ENCODE measurements at regions not wholly inside any gene's neighbourhood (a gene's known extent, or its start where the extent isn't known, plus 50 kb on each side); places are given as distances from the start of the nearest gene placed in this dataset.

DNA sequence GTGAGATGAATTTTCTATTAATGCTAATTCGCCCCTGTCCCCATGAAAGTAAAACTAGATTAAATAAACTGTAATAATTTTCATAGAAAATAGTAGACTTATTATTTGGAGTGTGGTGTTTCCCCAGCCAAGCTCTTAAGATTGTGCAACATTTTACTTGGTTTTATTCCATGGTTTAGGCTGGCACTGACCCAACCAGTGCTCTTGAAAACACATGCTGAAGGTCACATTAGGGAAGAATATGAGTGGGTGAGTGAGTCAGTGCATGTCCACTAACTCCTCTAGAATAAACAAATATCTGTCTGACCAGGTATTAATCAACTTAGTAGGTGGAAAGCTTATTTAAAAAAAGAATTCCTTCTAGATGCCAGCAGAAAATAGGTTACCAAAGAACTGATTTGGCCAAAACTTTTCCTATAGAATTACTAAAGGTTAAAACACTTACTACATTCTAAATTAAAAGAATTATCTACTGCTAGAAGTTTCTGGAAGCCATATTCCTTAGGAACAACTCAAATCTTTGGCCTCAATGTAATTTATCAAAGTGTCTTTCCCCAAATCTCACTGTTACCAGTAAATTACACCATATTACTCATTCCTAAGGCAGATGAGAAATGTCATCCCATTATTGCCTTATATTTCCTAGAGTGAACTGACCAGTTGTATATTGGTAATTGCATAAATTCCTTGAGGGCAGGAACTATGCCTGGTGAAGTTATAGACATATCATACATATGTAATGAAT is 89.7 kb upstream of the RGS1 start:
- H3K4me3 ChIP-seq (ENCODE audit: low read depth, low read length) = no peak overlapping the region
- no peaks in the 10 kb centered on the region for H3K9me3 ChIP-seq (ENCODE audit: control insufficient read depth, insufficient read depth, low read depth, low read length)
- ChIA-PET POLR2A (no interaction called here), CTCF (no interaction called here)
- H3K36me3 ChIP-seq (ENCODE audit: control insufficient read depth in 2 of 2, insufficient read depth in 1 of 2, low read length in 2 of 2) = no peaks in the 10 kb centered on the region
- no peak overlapping the region for H3K27ac ChIP-seq (ENCODE audit: extremely low read depth, low read depth, low read length)
- H3K4me1 ChIP-seq (ENCODE audit: control insufficient read depth, insufficient read depth, low read length) = no peaks in the 10 kb centered on the region
- TF ChIP-seq, protein P1, sequence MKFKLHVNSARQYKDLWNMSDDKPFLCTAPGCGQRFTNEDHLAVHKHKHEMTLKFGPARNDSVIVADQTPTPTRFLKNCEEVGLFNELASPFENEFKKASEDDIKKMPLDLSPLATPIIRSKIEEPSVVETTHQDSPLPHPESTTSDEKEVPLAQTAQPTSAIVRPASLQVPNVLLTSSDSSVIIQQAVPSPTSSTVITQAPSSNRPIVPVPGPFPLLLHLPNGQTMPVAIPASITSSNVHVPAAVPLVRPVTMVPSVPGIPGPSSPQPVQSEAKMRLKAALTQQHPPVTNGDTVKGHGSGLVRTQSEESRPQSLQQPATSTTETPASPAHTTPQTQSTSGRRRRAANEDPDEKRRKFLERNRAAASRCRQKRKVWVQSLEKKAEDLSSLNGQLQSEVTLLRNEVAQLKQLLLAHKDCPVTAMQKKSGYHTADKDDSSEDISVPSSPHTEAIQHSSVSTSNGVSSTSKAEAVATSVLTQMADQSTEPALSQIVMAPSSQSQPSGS (tag by site-specific recombination; IDR thresholded peaks at IDR 0.05; ENCODE audit: low read depth) = no peak
- TF ChIP-seq IKZF3 (tag by site-specific recombination; IDR thresholded peaks at IDR 0.05) = no peak
- no peak for TF ChIP-seq ZNF19 (tag by site-specific recombination; IDR thresholded peaks at IDR 0.05; ENCODE audit: low read depth)
- no peak for TF ChIP-seq ZNF155 (tag by site-specific recombination; IDR thresholded peaks at IDR 0.05)
- TF ChIP-seq MYNN (tag by site-specific recombination; IDR thresholded peaks at IDR 0.05; ENCODE audit: borderline replicate concordance) = no peak
- no peak for TF ChIP-seq PRDM1 (tag by site-specific recombination; IDR thresholded peaks at IDR 0.05)
- no peak for TF ChIP-seq ZBTB8A (tag by site-specific recombination; IDR thresholded peaks at IDR 0.05)

DNA sequence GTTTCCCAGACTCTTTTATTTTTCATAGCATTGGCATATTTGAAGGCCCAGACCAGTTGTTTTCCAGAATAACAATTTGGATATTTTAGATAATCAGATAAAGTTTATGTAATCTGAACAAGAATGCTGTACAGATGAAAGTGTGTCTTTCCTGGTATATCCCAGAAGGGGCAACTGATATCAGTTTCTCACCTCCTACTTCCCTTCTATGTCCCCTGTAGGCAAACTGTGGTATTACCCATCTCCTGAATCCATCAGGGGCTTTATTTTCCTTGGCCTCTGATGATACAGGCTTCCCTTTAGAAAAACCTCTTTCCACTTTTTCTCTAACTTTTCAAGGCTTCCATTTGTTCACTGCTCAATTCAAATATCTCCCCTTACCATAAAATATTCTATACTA is 87.5 kb upstream of the RGS1 start:
- no peak overlapping the region for H3K27ac ChIP-seq (ENCODE audit: extremely low read depth, low read depth, low read length)
- no peaks in the 10 kb centered on the region for H3K36me3 ChIP-seq (ENCODE audit: control insufficient read depth in 2 of 2, insufficient read depth in 1 of 2, low read length in 2 of 2)
- no peaks in the 10 kb centered on the region for H3K9me3 ChIP-seq (ENCODE audit: control insufficient read depth, insufficient read depth, low read depth, low read length)
- TF ChIP-seq KLF16 (tag by site-specific recombination; IDR thresholded peaks at IDR 0.05) = no peak
- TF ChIP-seq, protein P2, sequence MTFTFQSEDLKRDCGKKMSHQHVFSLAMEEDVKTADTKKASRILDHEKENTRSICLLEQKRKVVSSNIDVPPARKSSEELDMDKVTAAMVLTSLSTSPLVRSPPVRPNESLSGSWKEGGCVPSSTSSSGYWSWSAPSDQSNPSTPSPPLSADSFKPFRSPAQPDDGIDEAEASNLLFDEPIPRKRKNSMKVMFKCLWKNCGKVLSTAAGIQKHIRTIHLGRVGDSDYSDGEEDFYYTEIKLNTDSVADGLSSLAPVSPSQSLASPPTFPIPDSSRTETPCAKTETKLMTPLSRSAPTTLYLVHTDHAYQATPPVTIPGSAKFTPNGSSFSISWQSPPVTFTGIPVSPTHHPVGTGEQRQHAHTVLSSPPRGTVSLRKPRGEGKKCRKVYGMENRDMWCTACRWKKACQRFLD (tag by site-specific recombination; IDR thresholded peaks at IDR 0.05) = no peak
- TF ChIP-seq, protein P3, sequence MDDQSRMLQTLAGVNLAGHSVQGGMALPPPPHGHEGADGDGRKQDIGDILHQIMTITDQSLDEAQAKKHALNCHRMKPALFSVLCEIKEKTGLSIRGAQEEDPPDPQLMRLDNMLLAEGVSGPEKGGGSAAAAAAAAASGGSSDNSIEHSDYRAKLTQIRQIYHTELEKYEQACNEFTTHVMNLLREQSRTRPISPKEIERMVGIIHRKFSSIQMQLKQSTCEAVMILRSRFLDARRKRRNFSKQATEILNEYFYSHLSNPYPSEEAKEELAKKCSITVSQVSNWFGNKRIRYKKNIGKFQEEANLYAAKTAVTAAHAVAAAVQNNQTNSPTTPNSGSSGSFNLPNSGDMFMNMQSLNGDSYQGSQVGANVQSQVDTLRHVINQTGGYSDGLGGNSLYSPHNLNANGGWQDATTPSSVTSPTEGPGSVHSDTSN (CRISPR knock-in tag; IDR thresholded peaks at IDR 0.05) = no peak
- no peak for TF ChIP-seq HOXD13 (CRISPR knock-in tag; IDR thresholded peaks at IDR 0.05; ENCODE audit: borderline replicate concordance)
- no peak for TF ChIP-seq TCF7L2 (IDR thresholded peaks at IDR 0.05; ENCODE audit: borderline replicate concordance, low read depth, low read length)
- no peak for TF ChIP-seq GFI1B (tag by site-specific recombination; IDR thresholded peaks at IDR 0.05)
- TF ChIP-seq, protein P4, sequence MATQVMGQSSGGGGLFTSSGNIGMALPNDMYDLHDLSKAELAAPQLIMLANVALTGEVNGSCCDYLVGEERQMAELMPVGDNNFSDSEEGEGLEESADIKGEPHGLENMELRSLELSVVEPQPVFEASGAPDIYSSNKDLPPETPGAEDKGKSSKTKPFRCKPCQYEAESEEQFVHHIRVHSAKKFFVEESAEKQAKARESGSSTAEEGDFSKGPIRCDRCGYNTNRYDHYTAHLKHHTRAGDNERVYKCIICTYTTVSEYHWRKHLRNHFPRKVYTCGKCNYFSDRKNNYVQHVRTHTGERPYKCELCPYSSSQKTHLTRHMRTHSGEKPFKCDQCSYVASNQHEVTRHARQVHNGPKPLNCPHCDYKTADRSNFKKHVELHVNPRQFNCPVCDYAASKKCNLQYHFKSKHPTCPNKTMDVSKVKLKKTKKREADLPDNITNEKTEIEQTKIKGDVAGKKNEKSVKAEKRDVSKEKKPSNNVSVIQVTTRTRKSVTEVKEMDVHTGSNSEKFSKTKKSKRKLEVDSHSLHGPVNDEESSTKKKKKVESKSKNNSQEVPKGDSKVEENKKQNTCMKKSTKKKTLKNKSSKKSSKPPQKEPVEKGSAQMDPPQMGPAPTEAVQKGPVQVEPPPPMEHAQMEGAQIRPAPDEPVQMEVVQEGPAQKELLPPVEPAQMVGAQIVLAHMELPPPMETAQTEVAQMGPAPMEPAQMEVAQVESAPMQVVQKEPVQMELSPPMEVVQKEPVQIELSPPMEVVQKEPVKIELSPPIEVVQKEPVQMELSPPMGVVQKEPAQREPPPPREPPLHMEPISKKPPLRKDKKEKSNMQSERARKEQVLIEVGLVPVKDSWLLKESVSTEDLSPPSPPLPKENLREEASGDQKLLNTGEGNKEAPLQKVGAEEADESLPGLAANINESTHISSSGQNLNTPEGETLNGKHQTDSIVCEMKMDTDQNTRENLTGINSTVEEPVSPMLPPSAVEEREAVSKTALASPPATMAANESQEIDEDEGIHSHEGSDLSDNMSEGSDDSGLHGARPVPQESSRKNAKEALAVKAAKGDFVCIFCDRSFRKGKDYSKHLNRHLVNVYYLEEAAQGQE (tag by site-specific recombination; IDR thresholded peaks at IDR 0.05) = no peak
- TF ChIP-seq HOXA7 (CRISPR knock-in tag; IDR thresholded peaks at IDR 0.05; ENCODE audit: borderline replicate concordance) = no peak
- TF ChIP-seq SP3 (tag by site-specific recombination; IDR thresholded peaks at IDR 0.05) = no peak
- no peak for TF ChIP-seq ZNF549 (tag by site-specific recombination; IDR thresholded peaks at IDR 0.05)
- no peak for TF ChIP-seq KLF8 (tag by site-specific recombination; IDR thresholded peaks at IDR 0.05)
- TF ChIP-seq ZNF157 (tag by site-specific recombination; IDR thresholded peaks at IDR 0.05) = no peak
- no peak for TF ChIP-seq ZNF664 (tag by site-specific recombination; IDR thresholded peaks at IDR 0.05)
- TF ChIP-seq, protein P5, sequence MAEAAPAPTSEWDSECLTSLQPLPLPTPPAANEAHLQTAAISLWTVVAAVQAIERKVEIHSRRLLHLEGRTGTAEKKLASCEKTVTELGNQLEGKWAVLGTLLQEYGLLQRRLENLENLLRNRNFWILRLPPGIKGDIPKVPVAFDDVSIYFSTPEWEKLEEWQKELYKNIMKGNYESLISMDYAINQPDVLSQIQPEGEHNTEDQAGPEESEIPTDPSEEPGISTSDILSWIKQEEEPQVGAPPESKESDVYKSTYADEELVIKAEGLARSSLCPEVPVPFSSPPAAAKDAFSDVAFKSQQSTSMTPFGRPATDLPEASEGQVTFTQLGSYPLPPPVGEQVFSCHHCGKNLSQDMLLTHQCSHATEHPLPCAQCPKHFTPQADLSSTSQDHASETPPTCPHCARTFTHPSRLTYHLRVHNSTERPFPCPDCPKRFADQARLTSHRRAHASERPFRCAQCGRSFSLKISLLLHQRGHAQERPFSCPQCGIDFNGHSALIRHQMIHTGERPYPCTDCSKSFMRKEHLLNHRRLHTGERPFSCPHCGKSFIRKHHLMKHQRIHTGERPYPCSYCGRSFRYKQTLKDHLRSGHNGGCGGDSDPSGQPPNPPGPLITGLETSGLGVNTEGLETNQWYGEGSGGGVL (tag by site-specific recombination; IDR thresholded peaks at IDR 0.05) = no peak
- TF ChIP-seq ZNF16 (tag by site-specific recombination; IDR thresholded peaks at IDR 0.05; ENCODE audit: low read depth) = no peak
- no peak for TF ChIP-seq ZNF610 (tag by site-specific recombination; IDR thresholded peaks at IDR 0.05; ENCODE audit: borderline replicate concordance)
- TF ChIP-seq IKZF3 (tag by site-specific recombination; IDR thresholded peaks at IDR 0.05) = no peak
- no peaks in the 10 kb centered on the region for H3K4me1 ChIP-seq (ENCODE audit: control insufficient read depth, insufficient read depth, low read length)
- CTCF ChIA-PET = no interaction called here
- POLR2A ChIA-PET = no interaction called here
- no peak overlapping the region for H3K4me3 ChIP-seq (ENCODE audit: low read depth, low read length)
